ENCODE measurements at regions not wholly inside any gene's neighbourhood (a gene's known extent, or its start where the extent isn't known, plus 50 kb on each side); places are given as distances from the start of the nearest gene placed in this dataset.

GRCh38 chr1:218698141-218698540, 353.0 kb downstream of the TGFB2 start:
- Histone ChIP-seq H2BK5ac (ENCODE audit: low read depth, low read length) (no peak overlapping the region), H3K4me3 (ENCODE audit: extremely low read depth in 1 of 4, insufficient read depth in 2 of 4, low read depth in 3 of 4, low read length in 4 of 4) (no peak overlapping the region), H2BK12ac (ENCODE audit: low read depth, low read length) (no peak overlapping the region), H3K14ac (ENCODE audit: insufficient read length) (no peak overlapping the region), H3K4ac (replicated peaks; ENCODE audit: insufficient read length, low read depth, low read length) (no peak overlapping the region), H3K23me2 (ENCODE audit: low read depth, low read length) (no peaks in the 10 kb centered on the region), H3K56ac (replicated peaks; ENCODE audit: insufficient read length, low read depth, low read length) (no peak overlapping the region), H3K23ac (ENCODE audit: insufficient read length) (no peak overlapping the region), H2AK5ac (ENCODE audit: low read depth, low read length) (no peak overlapping the region), H3K79me1 (ENCODE audit: low read depth, low read length) (no peaks in the 10 kb centered on the region), H2BK20ac (ENCODE audit: low read length) (no peak overlapping the region), H4K20me1 (replicated peaks in 1 of 2; ENCODE audit: control insufficient read depth in 1 of 2, insufficient read depth in 2 of 2, low read length in 2 of 2) (no peaks in the 10 kb centered on the region), H3K4me1 (replicated peaks in 1 of 4; ENCODE audit: control insufficient read depth in 3 of 4, insufficient read depth in 4 of 4, low read length in 3 of 4) (peaks cover 0 to 3% (median 2%) of the 10 kb centered on the region in 4 experiments; a peak in 3 of 7 replicates), H2BK15ac (ENCODE audit: low read length) (no peak overlapping the region), H2AFZ (ENCODE audit: low read length) (no peak overlapping the region), H4K91ac (replicated peaks; ENCODE audit: insufficient read length, low read length) (no peak overlapping the region), H3K36me3 (ENCODE audit: control insufficient read depth in 2 of 4, insufficient read depth in 4 of 4, low read length in 3 of 4) (no peaks in the 10 kb centered on the region), H3K18ac (ENCODE audit: extremely low read depth, low read length) (no peak overlapping the region), H3K27me3 (replicated peaks in 1 of 4; ENCODE audit: control insufficient read depth in 3 of 4, extremely low read depth in 1 of 4, insufficient read depth in 3 of 4, low read length in 3 of 4) (no peaks in the 10 kb centered on the region; a peak in 1 of 7 replicates), H3K27ac (ENCODE audit: low read depth, low read length) (no peak overlapping the region), H3K9me3 (ENCODE audit: insufficient read depth in 2 of 2, low read depth in 1 of 2, low read length in 1 of 2) (no peaks in the 10 kb centered on the region), H3K9ac (replicated peaks in 1 of 4; ENCODE audit: extremely low read depth in 1 of 4, low read depth in 3 of 4, low read length in 3 of 4) (no peak overlapping the region), H4K5ac (ENCODE audit: insufficient read length, low read depth, low read length) (no peak overlapping the region), H4K8ac (ENCODE audit: extremely low read depth, insufficient read depth, low read length) (no peak overlapping the region), H2BK120ac (replicated peaks; ENCODE audit: low read depth, low read length) (no peak overlapping the region), H3K79me2 (ENCODE audit: control insufficient read depth in 1 of 2, insufficient read depth in 2 of 2, low read length in 2 of 2) (no peaks in the 10 kb centered on the region), H3K4me2 (ENCODE audit: insufficient read depth in 1 of 2, low read depth in 2 of 2, low read length in 2 of 2) (no peak overlapping the region)
- no peak for DNase-seq (ENCODE audit: low read depth in 1 of 2, low spot score in 2 of 2)
- ChIA-PET CTCF (ENCODE audit: partially characterized antibody) (no interaction called here), POLR2A (ENCODE audit: partially characterized antibody) (no interaction called here)
- FAIRE-seq, result no peak
- TF ChIP-seq BACH1 (IDR thresholded peaks at IDR 0.05; ENCODE audit: low read length) (no peak), KDM4A (IDR thresholded peaks at IDR 0.05; ENCODE audit: low read depth, low read length, severe bottlenecking) (no peak), USF2 (IDR thresholded peaks at IDR 0.05; ENCODE audit: low read length) (no peak), TCF12 (IDR thresholded peaks at IDR 0.05; ENCODE audit: low read depth, low read length) (no peak), RXRA (IDR thresholded peaks at IDR 0.05; ENCODE audit: insufficient read depth, low read depth, low read length) (no peak), CEBPB (IDR thresholded peaks at IDR 0.05; ENCODE audit: low read depth, low read length) (no peak), EP300 (IDR thresholded peaks at IDR 0.05; ENCODE audit: borderline replicate concordance in 1 of 2, low read depth in 2 of 2, low read length in 2 of 2) (no peak), CHD2 (IDR thresholded peaks at IDR 0.05; ENCODE audit: low read length) (no peak), RAD21 (IDR thresholded peaks at IDR 0.05 in 1 of 2, conservative IDR thresholded peaks at IDR 0.05 in 1 of 2; ENCODE audit: low read depth in 2 of 2, low read length in 2 of 2) (no peak)
